HFF-Myc (cell line): ENCODE measurements at regions not wholly inside any gene's neighbourhood (a gene's known extent, or its start where the extent isn't known, plus 50 kb on each side); places are given as distances from the start of the nearest gene placed in this dataset.

Experiments used
- DNase-seq: peaks from one replicate; pipeline ENCODE4 v3.0.0-alpha.2; 2011; ENCODE audit warnings: low read depth; ENCODE audit errors: extremely low read depth
- H3K4me3 ChIP-seq: replicated peaks from 2 replicates; pipeline ENCODE4 v1.5.1; 2011; ENCODE audit warnings: low read depth, mild to moderate bottlenecking, control low read depth, low read length
- CTCF ChIP-seq: IDR thresholded peaks from 2 replicates; pipeline ENCODE4 v1.5.1; 2012; ENCODE audit warnings: mild to moderate bottlenecking, low read depth, low read length, control low read depth; ENCODE audit errors: missing control alignments

DNA sequence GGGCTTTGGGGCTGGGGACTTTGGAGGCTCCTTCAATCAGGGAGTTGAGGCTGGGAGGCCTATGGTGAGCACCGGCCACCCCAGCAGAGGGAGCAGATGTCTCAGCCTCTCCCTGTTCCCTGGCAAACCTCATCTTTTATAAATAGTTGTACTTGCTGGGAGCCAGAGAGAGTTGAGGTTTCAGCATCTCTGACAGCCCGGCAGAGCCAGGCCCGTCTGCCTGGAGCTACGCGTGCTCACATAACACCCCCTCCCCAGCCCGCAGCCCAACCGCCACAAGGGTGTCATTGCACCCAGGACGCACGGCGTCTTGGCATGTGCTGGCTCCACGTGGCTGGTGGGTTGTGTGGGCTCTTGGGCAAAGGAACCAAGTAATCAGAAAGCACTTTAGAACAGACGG, 127.1 kb downstream of the CHST1 start:
- DNase-seq, result no peak
- TF ChIP-seq CTCF, result no peak
- H3K4me3 ChIP-seq, result no peak overlapping the region

GRCh38 chr11:45537614-45538013, 127.8 kb downstream of the CHST1 start:
- no peak for DNase-seq
- H3K4me3 ChIP-seq, result no peak overlapping the region
- no peak for TF ChIP-seq CTCF

DNA sequence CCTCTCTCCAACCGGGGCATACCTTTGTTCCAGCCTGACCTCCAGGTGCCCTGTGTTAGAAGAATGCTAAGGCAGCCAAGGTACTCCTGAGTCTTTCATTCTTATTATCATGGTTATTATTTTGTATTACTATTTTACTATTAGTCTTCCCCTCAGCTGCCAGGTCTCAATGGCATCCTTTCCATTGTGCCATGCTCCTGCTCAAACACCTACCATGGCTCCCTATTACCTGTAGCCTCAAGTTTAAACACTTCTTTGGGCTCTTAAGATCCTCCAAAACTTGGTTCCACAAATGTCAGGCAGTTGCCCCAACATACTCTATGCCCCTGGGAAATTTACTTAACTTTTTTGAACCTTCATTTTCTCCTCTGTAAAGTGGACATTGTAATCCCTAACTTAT, 130.4 kb downstream of the CHST1 start:
- no peak for TF ChIP-seq CTCF
- no peak for DNase-seq
- no peak overlapping the region for H3K4me3 ChIP-seq

DNA sequence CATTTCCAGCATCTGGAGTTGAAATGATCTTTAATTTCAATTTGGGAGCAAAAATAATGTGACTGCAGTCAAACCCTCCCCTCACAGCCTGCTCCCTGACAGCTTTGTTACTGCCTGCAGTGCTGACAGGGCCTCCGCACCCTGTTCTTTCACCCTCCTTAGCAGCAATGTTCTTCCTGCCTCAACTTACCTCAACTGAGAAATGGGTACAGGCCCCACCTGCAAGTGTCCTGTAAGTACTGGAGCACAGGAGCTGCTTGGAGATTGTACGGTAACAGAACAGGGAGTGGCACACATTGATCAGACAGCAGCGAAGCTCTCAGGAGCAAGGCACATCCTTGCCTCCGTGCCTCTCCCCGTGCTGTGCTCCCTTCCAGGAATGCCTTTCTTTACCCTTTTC, 131.3 kb downstream of the CHST1 start:
- DNase-seq, result no peak
- no peak for TF ChIP-seq CTCF
- H3K4me3 ChIP-seq, result no peak overlapping the region

GRCh38 chr11:45532546-45532945, 132.9 kb downstream of the CHST1 start:
- no peak for TF ChIP-seq CTCF
- H3K4me3 ChIP-seq, result no peak overlapping the region
- DNase-seq, result no peak

DNA sequence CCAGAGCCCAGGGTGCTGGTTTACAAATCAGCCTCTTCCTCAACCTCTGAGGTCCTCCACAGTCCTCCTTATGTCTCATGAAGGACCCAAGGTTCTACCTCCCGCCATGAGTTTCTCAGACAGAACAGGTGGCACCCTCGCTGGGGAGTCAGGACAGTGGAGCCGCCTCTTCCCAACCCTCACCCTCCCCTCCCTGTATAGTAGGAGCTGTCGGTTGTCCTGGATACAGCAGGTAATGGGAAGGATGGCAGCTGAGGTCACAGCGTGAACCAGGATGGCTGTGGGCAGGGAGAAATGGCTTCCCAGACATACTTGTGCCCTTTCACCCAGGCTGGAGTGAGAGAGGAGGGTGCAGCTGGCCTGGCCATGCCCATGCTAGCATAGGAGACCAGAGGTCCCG, 134.6 kb downstream of the CHST1 start:
- no peak for TF ChIP-seq CTCF
- DNase-seq, result no peak

GRCh38 chr11:45530111-45530510, 135.3 kb downstream of the CHST1 start:
- TF ChIP-seq CTCF, result no peak
- no peak for DNase-seq
- H3K4me3 ChIP-seq, result no peak overlapping the region

More for the DNA sequence above, 134.6 kb downstream of the CHST1 start:
- no peak overlapping the region for H3K4me3 ChIP-seq
